GM12878 (cell line): ENCODE measurements at regions not wholly inside any gene's neighbourhood (a gene's known extent, or its start where the extent isn't known, plus 50 kb on each side); places are given as distances from the start of the nearest gene placed in this dataset.

Experiments used
- ATAC-seq: fragments of 200-7000 bp; cut with Tn5 transposase; 3 replicates; pipeline ENCODE4 v1.9.1; 2020; ENCODE audit warnings: mild to moderate bottlenecking, moderate library complexity
- BruUV-seq: library from RNA; stranded (reverse); fragments of 400-500 nt; replicated peaks from 2 replicates; lab custom pipeline; 2021; lab: Mats Ljungman, UMichigan
- CTCF ChIA-PET: fragments of 300-600 bp; sonication (Branson Sonifier 250); formaldehyde crosslinking; extraction: SDS; loops from one replicate; lab custom pipeline; 2021; ENCODE audit warnings: inconsistent platforms; lab: Yijun Ruan, JAX
- POLR2A ChIA-PET: fragments of 350-600 bp; formaldehyde crosslinking; extraction: SDS; loops from one replicate; lab custom pipeline; 2021; ENCODE audit warnings: inconsistent platforms; lab: Charles Lee
- RAD21 ChIA-PET: fragments of 300-600 bp; sonication (Branson Sonifier 250); formaldehyde crosslinking; loops from one replicate; lab custom pipeline; 2023; ENCODE audit warnings: antibody characterized with exemption; ENCODE audit not compliant: unreplicated experiment; lab: Charles Lee
- SMC1A ChIA-PET: fragments of 300-600 bp; sonication (Branson Sonifier 250); formaldehyde crosslinking; loops from one replicate; lab custom pipeline; 2023; ENCODE audit not compliant: unreplicated experiment, uncharacterized antibody; lab: Charles Lee
- DNase-seq: peaks from one replicate; pipeline ENCODE4 v3.0.0-alpha.2; 2011; ENCODE audit warnings: low read depth, low spot score
- FAIRE-seq: peaks from 3 replicates; lab custom pipeline; 2011; peaks lifted over from hg19 to GRCh38; lab: Jason Lieb, UNC
- H2AFZ ChIP-seq: 2 replicates; pipeline ENCODE4 v1.6.0; 2011; ENCODE audit warnings: low read depth, low read length, control low read depth; ENCODE audit not compliant: control insufficient read depth
- H3K27ac ChIP-seq: 2 replicates; pipeline ENCODE4 v1.5.1; 2011; ENCODE audit warnings: control low read depth; ENCODE audit not compliant: control insufficient read depth, insufficient read depth
- H3K27me3 ChIP-seq, 2 experiments: replicated peaks in 1 of 2; 2 replicates each; pipeline versions ENCODE4 v1.6.0 to v1.6.1; 2011; ENCODE audit warnings: low read length in 1 of 2; ENCODE audit not compliant: control insufficient read depth in 2 of 2, insufficient read depth in 2 of 2
- H3K36me3 ChIP-seq, 2 experiments: 2 replicates each; pipeline ENCODE4 v1.5.1; 2011; ENCODE audit warnings: low read length in 1 of 2; ENCODE audit not compliant: control insufficient read depth in 2 of 2, insufficient read depth in 2 of 2
- H3K4me1 ChIP-seq: 2 replicates; pipeline ENCODE4 v1.6.1; 2011; ENCODE audit warnings: mild to moderate bottlenecking, low read length, moderate library complexity, mixed read lengths; ENCODE audit not compliant: control insufficient read depth, insufficient read depth
- H3K4me2 ChIP-seq: 2 replicates; pipeline ENCODE4 v1.6.0; 2011; ENCODE audit warnings: control low read depth; ENCODE audit not compliant: control insufficient read depth, insufficient read depth
- H3K4me3 ChIP-seq: fragments of 200-600 bp; sonication (generic); 2 replicates; pipeline ENCODE4 v1.5.1; 2016
- H3K79me2 ChIP-seq: 2 replicates; pipeline ENCODE4 v1.6.0; 2011; ENCODE audit warnings: low read length; ENCODE audit not compliant: control insufficient read depth, insufficient read depth
- H3K9ac ChIP-seq: 2 replicates; pipeline ENCODE4 v1.8.0; 2011; ENCODE audit warnings: low read length, control low read depth, mixed read lengths; ENCODE audit not compliant: control insufficient read depth, insufficient read depth
- H3K9me3 ChIP-seq: replicated peaks from 3 replicates; pipeline ENCODE4 v1.5.1; 2011; ENCODE audit warnings: mild to moderate bottlenecking, low read length; ENCODE audit not compliant: control insufficient read depth, insufficient read depth
- H4K20me1 ChIP-seq: 2 replicates; pipeline ENCODE4 v1.6.0; 2011; ENCODE audit not compliant: control insufficient read depth, insufficient read depth
- BHLHE40 ChIP-seq, 2 experiments: fragments of 450-650 bp in 1 of 2; IDR thresholded peaks; 2 replicates each; pipeline ENCODE4 v1.6.1; 2011 to 2017; ENCODE audit warnings: low read depth in 2 of 2, borderline replicate concordance in 1 of 2, improper control_type of control experiment in 1 of 2, low read length in 1 of 2, mild to moderate bottlenecking in 1 of 2
- CBFB ChIP-seq: IDR thresholded peaks from 2 replicates; pipeline ENCODE4 v1.6.1; 2016; ENCODE audit warnings: antibody characterized with exemption, low read depth
- CBX3 ChIP-seq: fragments of 200-600 bp; sonication (generic); IDR thresholded peaks from 2 replicates; pipeline ENCODE4 v1.6.1; 2016; ENCODE audit warnings: low read depth, borderline replicate concordance
- IKZF2 ChIP-seq, 2 experiments: fragments of 450-650 bp; IDR thresholded peaks; 2 replicates each; pipeline ENCODE4 v1.6.1; 2017; ENCODE audit warnings: mild to moderate bottlenecking in 2 of 2, moderate library complexity in 2 of 2
- KLF5 ChIP-seq: fragments of 450-650 bp; IDR thresholded peaks from 2 replicates; pipeline ENCODE4 v1.6.1; 2014; ENCODE audit warnings: mild to moderate bottlenecking; ENCODE audit not compliant: partially characterized antibody
- NR2F1 ChIP-seq: fragments of 450-650 bp; conservative IDR thresholded peaks from 2 replicates; pipeline ENCODE4 v1.6.1; 2017; ENCODE audit warnings: mild to moderate bottlenecking
- TBL1XR1 ChIP-seq: IDR thresholded peaks from 2 replicates; pipeline ENCODE4 v1.6.1; 2012; ENCODE audit warnings: low read depth, low read length, improper control_type of control experiment
- YBX1 ChIP-seq: fragments of 450-650 bp; IDR thresholded peaks from 2 replicates; pipeline ENCODE4 v1.6.1; 2016; ENCODE audit warnings: antibody characterized with exemption
- ZNF274 ChIP-seq: IDR thresholded peaks from one replicate; pipeline ENCODE4 v1.8.0; 2011; ENCODE audit not compliant: insufficient read length, insufficient read depth
- WGBS: methylation state at CpG from one replicate; pipeline ENCODE4 v1.1.6; 2016; ENCODE audit warnings: low lambda C conversion rate; ENCODE audit not compliant: insufficient replicate concordance, insufficient coverage; ENCODE audit errors: missing lambda C conversion rate; 5-methylcytosine and 5-hydroxymethylcytosine counted together
- in situ Hi-C: fragments of 300-500 bp; cut with MboI; formaldehyde crosslinking; loops from 9 replicates; pipeline ENCODE4 v1.14.3; 2018; ENCODE audit warnings: mixed read lengths
- intact Hi-C: fragments of 100-400 bp; cut with micrococcal nuclease; formaldehyde crosslinking; loops from one replicate; pipeline ENCODE4 v1.14.2; 2022; ENCODE audit not compliant: unreplicated experiment
- TF ChIP-seq, protein P1 (sequence below): fragments of 450-650 bp; formaldehyde crosslinking; IDR thresholded peaks from 2 replicates; pipeline ENCODE4 v1.4.0; 2022; ENCODE audit warnings: mild to moderate bottlenecking, moderate library complexity

DNA sequence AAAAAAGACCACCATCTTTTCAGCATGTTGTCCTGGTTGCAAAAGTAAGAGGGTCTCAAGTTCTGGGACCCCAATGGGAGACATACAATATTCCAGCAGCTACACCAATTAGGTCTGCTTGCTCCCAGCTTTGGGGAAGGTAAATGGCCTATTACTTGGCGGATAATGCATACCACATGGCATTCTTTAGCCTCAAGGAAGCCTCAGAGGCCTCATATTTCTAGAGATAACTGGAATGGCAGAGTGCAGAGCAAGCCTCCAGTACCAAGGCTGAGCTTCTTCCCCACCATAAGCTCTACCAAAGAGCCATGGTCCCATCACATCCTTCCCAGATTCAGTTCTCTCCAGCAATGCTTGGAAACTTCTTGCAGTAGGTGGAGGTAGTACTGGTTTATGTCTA lies 493.8 kb downstream of the SHQ1 start:
- BruUV-seq: no TSS peak
- no peaks in the 10 kb centered on the region for H3K79me2 ChIP-seq
- POLR2A ChIA-PET: no interaction called here
- H3K36me3 ChIP-seq: no peaks in the 10 kb centered on the region
- WGBS: 81% methylated on average over 1 of the region's 1 CpG
- H4K20me1 ChIP-seq: no peaks in the 10 kb centered on the region
- TF ChIP-seq, protein P1, sequence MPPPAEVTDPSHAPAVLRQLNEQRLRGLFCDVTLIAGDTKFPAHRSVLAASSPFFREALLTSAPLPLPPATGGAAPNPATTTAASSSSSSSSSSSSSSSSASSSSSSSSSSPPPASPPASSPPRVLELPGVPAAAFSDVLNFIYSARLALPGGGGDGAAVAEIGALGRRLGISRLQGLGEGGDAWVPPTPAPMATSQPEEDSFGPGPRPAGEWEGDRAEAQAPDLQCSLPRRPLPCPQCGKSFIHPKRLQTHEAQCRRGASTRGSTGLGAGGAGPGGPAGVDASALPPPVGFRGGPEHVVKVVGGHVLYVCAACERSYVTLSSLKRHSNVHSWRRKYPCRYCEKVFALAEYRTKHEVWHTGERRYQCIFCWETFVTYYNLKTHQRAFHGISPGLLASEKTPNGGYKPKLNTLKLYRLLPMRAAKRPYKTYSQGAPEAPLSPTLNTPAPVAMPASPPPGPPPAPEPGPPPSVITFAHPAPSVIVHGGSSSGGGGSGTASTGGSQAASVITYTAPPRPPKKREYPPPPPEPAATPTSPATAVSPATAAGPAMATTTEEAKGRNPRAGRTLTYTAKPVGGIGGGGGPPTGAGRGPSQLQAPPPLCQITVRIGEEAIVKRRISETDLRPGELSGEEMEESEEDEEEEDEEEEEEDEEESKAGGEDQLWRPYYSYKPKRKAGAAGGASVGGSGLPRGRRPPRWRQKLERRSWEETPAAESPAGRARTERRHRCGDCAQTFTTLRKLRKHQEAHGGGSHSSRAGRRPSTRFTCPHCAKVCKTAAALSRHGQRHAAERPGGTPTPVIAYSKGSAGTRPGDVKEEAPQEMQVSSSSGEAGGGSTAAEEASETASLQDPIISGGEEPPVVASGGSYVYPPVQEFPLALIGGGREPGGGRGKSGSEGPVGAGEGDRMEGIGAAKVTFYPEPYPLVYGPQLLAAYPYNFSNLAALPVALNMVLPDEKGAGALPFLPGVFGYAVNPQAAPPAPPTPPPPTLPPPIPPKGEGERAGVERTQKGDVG (CRISPR knock-in tag): no peak
- TF ChIP-seq BHLHE40 (IDR thresholded peaks at IDR 0.05; ENCODE audit: borderline replicate concordance in 1 of 2, low read depth in 2 of 2, low read length in 1 of 2) (no peak), ZNF274 (no peak), CBFB (no peak), TBL1XR1 (no peak), CBX3 (no peak), IKZF2 (IDR thresholded peaks at IDR 0.05) (no peak), YBX1 (no peak), NR2F1 (no peak), KLF5 (no peak)
- no peak overlapping the region for H3K4me3 ChIP-seq
- FAIRE-seq (no peak), DNase-seq (no peak), ATAC-seq (no peak)
- H3K4me1 ChIP-seq: no peaks in the 10 kb centered on the region
- no peaks in the 10 kb centered on the region for H3K27me3 ChIP-seq
- no peak overlapping the region for H3K9ac ChIP-seq
- RAD21 ChIA-PET: no interaction called here
- in situ Hi-C loops: no loop called here
- intact Hi-C loops: no loop called here
- CTCF ChIA-PET: no interaction called here
- no peaks in the 10 kb centered on the region for H3K9me3 ChIP-seq
- H2AFZ ChIP-seq: no peak overlapping the region
- H3K4me2 ChIP-seq: no peak overlapping the region
- SMC1A ChIA-PET: no interaction called here
- no peak overlapping the region for H3K27ac ChIP-seq
